ENCODE measurements at regions not wholly inside any gene's neighbourhood (a gene's known extent, or its start where the extent isn't known, plus 50 kb on each side); places are given as distances from the start of the nearest gene placed in this dataset.

GRCh38 chr21:35274090-35274489, 225.0 kb upstream of the RUNX1 start:
- TF ChIP-seq POLR2AphosphoS5 (IDR thresholded peaks at IDR 0.05; ENCODE audit: low read depth) (no peak), REST (IDR thresholded peaks at IDR 0.05; ENCODE audit: insufficient replicate concordance, low read depth) (no peak), GABPA (IDR thresholded peaks at IDR 0.05; ENCODE audit: low read depth) (no peak), SPI1 (IDR thresholded peaks at IDR 0.05; ENCODE audit: borderline replicate concordance, low read depth) (no peak)
- TF ChIP-seq, protein P1, sequence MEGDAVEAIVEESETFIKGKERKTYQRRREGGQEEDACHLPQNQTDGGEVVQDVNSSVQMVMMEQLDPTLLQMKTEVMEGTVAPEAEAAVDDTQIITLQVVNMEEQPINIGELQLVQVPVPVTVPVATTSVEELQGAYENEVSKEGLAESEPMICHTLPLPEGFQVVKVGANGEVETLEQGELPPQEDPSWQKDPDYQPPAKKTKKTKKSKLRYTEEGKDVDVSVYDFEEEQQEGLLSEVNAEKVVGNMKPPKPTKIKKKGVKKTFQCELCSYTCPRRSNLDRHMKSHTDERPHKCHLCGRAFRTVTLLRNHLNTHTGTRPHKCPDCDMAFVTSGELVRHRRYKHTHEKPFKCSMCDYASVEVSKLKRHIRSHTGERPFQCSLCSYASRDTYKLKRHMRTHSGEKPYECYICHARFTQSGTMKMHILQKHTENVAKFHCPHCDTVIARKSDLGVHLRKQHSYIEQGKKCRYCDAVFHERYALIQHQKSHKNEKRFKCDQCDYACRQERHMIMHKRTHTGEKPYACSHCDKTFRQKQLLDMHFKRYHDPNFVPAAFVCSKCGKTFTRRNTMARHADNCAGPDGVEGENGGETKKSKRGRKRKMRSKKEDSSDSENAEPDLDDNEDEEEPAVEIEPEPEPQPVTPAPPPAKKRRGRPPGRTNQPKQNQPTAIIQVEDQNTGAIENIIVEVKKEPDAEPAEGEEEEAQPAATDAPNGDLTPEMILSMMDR (IDR thresholded peaks at IDR 0.05; ENCODE audit: insufficient read depth, low read length), result no peak

All from HL-60 (cell line).